Cardiac septum (tissue), 1 donor: ENCODE measurements at regions not wholly inside any gene's neighbourhood (a gene's known extent, or its start where the extent isn't known, plus 50 kb on each side); places are given as distances from the start of the nearest gene placed in this dataset.
A peak's percentile ranks its signal among the peaks of the same experiment; 100 is the strongest.

Source experiments
- DNase-seq: peaks from one replicate; pipeline ENCODE4 v3.0.0-alpha.2; 2020; ENCODE audit warnings: low spot score
- intact Hi-C: fragments of 100-400 bp; cut with DNase I; formaldehyde crosslinking; loops from one replicate; pipeline ENCODE4 v1.14.0; 2022
- donor health status: DM: no; HTN: no; CAD: no.

DNA sequence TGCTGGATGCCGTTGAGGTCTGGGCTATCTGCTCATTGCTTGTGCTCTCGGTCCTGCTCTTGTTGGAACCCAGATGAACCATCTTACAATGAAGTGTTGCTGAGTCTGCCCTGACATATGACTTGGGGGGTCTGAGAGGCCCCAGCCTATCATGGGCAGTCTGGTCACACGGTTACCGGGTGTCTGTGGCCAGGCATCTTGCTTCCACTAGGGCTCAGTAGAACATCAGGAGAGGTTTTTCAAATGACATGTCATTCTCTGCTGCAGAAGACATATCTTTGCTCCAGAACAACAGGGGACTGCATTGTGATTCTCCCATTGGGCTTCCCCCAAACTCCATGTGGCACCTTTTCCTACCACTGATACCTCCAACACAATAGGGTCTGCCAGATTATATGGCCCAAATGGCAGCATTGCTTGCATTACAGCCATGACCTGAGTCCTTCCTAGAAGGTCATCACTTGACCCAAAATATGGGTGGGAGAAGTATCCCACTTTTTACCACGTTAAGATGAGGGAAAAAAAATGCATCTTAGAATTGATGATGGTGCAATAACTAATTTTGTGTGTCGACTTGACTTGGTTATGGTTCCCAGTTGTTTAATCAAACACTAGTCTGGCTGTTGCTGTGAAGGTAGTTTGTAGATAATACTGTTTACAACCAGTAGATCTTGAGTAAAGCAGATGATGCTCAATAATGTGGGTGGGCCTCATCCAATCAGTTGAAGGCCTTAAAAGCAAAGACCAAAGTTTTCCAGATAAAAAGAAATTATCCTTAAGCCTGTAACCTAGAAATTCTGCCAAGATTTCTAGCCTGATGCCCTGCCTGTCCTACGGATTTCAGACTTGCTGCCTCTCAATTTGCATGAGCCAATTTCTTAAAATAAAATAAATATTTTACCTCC, 241.0 kb downstream of the QKI start:
- intact Hi-C loops: no loop called here
- peak; percentile 41 for DNase-seq

DNA sequence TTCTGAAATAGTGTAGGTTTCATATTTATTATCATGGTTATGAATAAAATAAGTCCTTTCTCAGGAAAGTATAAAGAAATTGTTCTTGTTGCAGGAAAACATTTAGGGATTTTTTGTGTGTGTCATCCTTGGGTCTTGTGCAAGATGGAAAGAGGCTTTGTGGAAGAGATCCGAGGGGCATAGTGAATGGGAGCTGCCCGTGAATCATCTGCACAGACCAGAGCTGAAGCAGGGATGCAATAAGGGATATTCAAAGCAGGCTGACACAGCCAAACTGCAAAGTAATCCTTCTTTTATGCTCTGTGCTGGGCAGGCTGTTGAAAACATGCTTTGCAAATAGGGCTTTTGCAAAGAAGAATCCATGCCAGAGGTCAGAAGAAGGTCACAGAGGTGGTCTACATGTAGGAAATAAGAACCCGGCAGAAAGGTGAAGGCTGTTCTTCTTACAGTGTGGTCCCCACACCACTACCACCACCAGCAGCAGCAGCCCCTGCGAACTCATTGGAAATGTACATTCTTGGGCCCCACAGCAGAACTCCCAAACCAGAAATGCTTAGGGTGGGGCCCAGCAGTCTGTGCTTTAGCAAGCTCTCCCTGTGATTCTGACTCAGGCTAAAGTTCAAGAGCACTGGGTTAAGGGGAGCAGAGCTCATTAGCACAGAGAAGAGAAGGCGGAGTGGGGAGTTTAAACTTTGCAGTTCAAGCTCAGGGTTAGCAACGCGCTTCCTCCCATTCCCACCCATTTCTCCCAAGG, 237.6 kb downstream of the QKI start:
- intact Hi-C loops: no loop called here
- DNase-seq: no peak

DNA sequence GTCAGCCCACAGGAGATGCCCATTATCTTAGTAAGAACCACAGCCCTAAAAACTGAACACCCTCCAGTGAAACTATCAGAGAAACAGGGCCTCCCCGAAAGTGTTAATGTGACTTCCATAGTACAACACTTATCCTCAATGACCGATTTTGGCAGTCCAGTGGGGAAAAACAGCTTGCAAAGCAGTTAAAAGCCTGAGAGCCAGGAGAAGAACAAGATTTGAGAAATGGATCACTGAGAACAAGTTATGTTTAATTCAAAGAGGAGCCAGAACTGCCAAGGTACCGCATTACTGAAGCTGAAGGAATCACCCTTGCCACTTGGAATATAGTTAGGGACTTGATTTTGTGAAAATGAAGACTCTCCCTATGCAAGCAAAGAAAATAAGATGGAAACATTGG, 236.9 kb downstream of the QKI start:
- intact Hi-C loops: no loop called here
- DNase-seq: no peak

DNA sequence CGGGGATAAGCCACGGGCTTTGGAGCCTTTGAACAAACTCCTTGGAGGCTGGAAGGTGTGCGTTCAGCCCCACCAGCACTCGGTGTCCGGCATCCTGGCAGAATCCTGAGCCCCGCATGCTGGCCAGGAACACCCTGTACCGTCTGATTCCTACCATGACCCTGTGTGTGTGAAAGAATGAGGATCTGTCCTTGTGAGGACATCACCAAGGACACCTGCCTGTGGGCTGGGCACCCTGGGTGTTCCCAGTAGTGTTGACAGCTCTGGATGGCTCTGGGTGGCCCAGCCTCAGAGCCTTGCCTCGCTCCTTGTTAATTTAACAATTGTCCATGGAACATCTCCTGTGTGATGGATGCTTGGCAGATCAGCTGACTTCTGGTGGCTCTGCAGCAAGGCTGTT, 234.3 kb downstream of the QKI start:
- intact Hi-C loops: no loop called here
- peak; percentile 67 for DNase-seq

DNA sequence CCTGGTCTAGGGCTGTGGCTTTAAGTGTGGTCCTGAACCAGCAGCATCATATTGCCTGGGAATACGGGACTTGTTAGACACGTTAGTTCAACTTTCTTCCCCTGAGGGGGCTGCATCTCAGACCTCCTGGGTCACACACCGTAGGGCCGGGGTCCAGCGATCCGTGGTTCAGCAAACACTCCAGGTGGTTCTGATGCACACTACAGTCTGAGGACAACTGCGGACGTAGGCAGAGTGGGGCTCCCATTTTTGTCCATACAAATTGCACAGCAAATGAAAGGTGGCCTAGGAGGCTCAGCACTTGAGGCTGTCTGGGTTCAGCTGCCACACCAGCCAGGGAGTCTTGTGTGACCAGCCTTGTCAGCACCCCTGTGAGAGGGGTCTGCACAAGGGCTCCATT, 233.1 kb downstream of the QKI start:
- intact Hi-C loops: no loop called here
- peak; percentile 54 for DNase-seq

DNA sequence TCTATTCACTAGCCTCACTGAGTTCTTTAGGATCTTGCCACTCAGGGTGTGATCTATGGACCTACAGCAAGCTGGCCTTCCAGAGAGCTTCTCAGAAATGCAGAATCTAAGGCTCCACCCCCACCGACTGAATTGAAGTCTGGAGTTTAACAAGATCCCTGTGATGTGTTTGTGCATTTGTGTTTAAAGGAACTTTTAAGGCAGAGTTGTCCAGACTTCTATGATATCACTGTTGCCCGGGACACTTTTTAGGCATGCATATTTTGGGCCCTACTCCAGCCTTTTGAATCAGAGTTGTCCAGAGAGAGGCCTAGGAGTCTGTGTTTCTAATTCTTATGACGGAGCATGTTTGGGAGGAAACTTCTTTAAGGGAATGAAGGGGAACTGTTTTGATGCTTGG, 232.3 kb downstream of the QKI start:
- peak; percentile 17 for DNase-seq
- intact Hi-C loops: no loop called here

- intact Hi-C loops: no loop called here
- DNase-seq: no peak
These were observed 231.6 kb downstream of the QKI start for GRCh38 chr6:163646133-163646532.

DNA sequence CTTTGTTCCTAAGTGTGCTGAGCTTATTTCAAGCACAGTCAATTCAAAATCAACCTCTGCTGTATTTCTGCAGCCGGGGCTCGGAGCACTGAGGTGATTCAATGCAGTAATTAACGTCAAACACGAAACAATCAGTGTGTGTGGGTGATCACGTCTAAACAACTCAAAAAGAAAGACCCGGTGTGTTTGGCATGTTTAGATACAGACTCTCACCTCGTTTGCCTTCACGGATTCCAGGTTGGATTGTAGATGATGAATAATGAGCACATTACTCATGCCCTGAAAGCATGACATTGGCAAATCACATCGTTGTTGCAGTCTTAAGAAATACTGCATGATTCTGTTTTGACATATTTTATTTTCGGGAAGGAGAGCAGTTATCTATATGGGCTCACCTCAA, 231.0 kb downstream of the QKI start:
- DNase-seq: no peak
- intact Hi-C loops: no loop called here

DNA sequence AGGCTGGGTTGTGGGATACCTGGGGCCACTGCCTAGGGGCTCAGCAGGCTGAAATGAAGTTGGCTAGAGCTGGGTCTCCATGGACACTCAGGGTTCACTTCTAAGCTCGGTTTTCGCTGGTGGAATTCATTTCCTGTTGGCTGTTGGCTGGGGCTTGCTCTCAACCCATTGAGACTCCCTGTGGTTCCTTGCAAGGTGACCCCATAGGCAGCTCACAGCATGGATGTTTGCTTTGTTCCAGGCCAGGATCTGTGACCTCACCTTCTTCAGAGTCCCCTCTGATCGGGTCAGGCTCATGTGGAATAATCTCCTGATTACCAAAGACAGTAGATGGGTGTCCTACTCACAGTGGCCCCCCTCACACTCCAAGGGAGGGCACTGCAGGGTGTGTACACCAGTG, 229.3 kb downstream of the QKI start:
- DNase-seq: peak; percentile 39
- intact Hi-C loops: no loop called here

- intact Hi-C loops: no loop called here
- DNase-seq: peak; percentile 53
These were observed 227.2 kb downstream of the QKI start for GRCh38 chr6:163641706-163642105.

- DNase-seq: peak; percentile 63
These were observed 226.1 kb downstream of the QKI start for GRCh38 chr6:163640641-163641040.

GRCh38 chr6:163637524-163637923, 223.0 kb downstream of the QKI start:
- DNase-seq: no peak
- intact Hi-C loops: no loop called here

More at GRCh38 chr6:163640641-163641040, 226.1 kb downstream of the QKI start:
- intact Hi-C loops: no loop called here

DNA sequence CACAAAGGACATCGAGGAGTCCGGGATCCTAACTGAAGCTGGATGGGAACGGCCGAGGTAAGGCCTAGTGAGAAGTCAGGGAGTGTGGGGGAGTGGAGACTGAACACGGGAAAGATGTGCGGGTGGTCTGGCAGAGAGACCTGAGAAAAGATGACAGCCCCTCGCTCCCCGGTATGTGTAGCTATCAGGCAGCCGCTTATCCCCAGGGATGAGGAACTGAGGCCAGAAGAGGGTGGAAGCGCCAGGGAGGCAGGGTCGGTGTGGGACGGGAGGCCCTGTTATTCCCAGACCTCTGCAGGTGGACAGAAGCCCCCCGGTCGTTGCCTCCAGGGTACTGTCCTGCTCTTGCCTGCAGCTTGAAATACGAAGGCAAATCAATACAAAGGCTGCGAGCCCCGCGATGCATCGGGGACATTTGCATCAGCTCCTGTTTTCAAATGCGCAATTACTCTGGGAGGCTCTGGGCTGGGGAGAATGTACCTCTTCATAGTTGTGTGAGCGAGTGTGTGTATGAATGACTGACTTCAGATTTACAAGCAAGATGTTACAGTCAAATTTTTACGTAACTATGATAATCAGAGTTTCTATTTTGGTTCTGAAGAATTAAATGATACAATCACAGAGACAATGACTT, 221.3 kb downstream of the QKI start:
- peak; percentile 68 for DNase-seq
- intact Hi-C loops: no loop called here

DNA sequence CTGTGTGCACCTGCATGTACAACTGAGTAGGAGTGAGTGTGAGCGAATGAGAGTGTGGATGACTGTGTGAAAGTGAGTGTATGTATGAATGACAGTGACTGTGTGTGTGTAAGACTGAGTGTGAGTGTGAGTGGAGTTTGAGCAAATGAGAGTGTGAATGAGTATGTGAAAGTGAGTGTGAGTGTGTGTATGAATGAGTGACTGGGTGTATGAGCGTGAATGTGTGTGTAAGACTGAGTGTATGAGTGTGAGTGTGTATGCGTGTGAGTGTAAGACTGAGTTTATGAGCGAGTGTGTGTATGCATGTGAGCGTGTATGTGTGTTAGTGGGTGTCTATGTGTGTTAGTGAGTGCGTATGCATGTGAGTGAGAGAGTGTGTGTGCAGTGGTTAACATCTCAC, 220.8 kb downstream of the QKI start:
- DNase-seq: no peak
- intact Hi-C loops: no loop called here

- intact Hi-C loops: no loop called here
- peak; percentile 63 for DNase-seq
These were observed 220.0 kb downstream of the QKI start for GRCh38 chr6:163634211-163635171.

GRCh38 chr6:163630991-163631390, 216.5 kb downstream of the QKI start:
- DNase-seq: peak; percentile 57
- intact Hi-C loops: no loop called here

DNA sequence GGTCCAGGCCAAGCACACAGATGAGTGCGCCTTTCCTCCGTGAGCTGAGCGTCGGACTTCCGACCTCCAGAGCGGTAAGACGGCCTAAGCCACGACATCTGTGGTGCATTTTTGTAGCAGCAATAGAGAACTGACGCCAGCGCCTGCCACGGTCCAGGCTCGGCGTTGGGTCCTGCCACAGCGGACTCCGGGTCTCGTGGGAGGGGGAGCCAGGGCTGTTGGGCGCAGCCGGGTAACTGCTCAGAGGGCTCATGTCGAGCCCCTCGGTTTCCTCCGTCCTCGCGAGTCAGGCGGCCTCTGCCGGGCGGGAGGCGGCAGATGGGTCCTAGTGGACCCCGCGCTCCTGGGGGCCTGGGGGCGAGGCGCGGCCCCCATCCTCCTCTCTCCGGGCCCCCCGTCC, 216.1 kb downstream of the QKI start:
- DNase-seq: peak; percentile 26
- intact Hi-C loops: no loop called here

DNA sequence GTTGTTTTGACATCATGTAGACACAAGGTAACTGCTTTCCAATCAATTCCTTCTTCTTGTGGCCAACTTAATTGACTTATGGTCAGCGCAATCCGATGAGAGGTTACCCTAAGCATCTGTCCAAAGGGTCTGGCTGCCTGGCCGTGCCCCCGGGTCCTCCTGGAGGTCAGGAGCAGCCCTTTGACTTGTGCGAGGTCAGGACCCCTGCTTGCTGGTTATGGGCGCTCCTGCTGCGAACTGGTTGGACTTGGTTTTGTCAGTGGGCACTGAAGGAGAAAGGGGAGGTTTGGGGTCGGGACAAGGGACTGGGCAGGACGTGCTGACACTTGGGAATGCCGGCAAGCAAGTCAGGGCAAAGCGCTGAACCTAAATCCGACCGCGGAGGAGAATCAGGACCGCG, 215.6 kb downstream of the QKI start:
- no peak for DNase-seq
- intact Hi-C loops: no loop called here
